GM19351 (cell line): ENCODE measurements at regions not wholly inside any gene's neighbourhood (a gene's known extent, or its start where the extent isn't known, plus 50 kb on each side); places are given as distances from the start of the nearest gene placed in this dataset.
"Not testable (repeated sequence)": the region's sequence is repeated elsewhere in the genome, so short reads cannot be mapped to it uniquely, and the experiment has no call there.

Experiments used
- ATAC-seq: cut with Tn5 transposase; IDR thresholded peaks from one replicate; pipeline ENCODE4 v1.9.1; 2021; ENCODE audit warnings: mild to moderate bottlenecking, moderate library complexity; ENCODE audit not compliant: unreplicated experiment

GRCh38 chr3:105281989-105282388 lies 84.7 kb upstream of the ALCAM start:
- ATAC-seq: no peak

GRCh38 chr3:105284876-105285275 lies 81.8 kb upstream of the ALCAM start:
- ATAC-seq: no peak

GRCh38 chr3:105285653-105286241 lies 81.0 kb upstream of the ALCAM start:
- no peak for ATAC-seq

GRCh38 chr3:105293441-105293840 lies 73.3 kb upstream of the ALCAM start:
- no peak for ATAC-seq

DNA sequence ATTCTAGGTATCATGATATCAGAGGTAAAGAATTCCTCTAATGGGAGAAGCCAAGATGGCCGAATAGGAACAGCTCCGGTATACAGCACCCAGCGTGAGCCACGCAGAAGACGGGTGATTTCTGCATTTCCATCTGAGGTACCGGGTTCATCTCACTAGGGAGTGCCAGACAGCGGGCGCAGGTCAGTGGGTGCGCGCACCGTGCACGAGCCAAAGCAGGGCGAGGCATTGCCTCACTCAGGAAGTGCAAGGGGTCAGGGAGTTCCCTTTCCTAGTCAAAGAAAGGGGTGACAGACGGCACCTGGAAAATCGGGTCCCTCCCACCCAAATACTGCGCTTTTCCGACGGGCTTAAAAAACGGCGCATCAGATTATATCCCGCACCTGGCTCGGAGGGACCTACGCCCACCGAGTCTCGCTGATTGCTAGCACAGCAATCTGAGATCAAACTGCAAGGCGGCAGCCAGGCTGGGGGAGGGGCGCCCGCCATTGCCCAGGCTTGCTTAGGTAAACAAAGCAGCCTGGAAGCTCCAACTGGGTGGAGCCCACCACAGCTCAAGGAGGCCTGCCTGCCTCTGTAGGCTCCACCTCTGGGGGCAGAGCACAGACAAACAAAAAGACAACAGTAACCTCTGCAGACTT lies 70.4 kb upstream of the ALCAM start:
- not testable (repeated sequence) for ATAC-seq

GRCh38 chr3:105304487-105304886 lies 62.2 kb upstream of the ALCAM start:
- no peak for ATAC-seq

DNA sequence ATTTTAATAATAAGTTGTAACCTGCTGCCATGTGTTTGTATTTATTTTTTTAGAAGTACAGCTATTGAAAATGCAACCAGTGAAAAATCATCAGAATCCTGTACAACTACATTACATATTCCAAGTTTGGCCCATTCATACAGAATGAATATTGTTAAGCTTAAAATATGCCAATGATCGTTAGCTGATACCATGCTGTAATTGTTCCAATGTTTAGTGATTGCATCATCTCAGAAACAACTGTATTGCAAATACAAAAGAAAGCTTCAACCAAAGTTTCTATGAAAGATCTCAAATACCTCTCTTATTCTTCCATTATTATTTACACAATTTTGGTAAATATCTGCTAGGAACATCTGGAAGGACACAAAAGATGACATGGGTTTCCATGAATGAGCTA lies 51.6 kb upstream of the ALCAM start:
- ATAC-seq: no peak

GRCh38 chr3:105315815-105316214 lies 50.9 kb upstream of the ALCAM start:
- no peak for ATAC-seq

DNA sequence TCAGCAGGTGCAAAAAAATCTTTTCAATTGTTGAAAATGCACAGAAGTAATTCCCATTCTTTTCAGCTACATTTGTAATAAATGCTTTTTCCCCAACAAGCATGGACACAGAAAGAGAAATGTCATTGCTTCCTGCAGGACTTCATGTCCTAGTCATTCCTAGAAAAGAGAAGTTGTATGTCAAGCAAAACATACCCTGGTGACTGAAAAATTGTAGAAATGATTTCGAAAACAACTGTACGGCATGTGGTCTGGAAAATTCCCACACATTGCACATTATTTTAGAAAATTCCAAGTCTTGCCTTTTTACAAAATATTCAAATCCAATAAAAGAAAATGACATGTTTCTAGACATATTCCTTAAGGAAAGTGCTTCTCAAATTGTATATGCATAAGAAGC lies 50.4 kb upstream of the ALCAM start:
- ATAC-seq: no peak
